Activated CD8-positive, alpha-beta memory T cell treated with anti-CD3 and anti-CD28 coated beads for 48 hours (primary cell): ENCODE measurements at regions not wholly inside any gene's neighbourhood (a gene's known extent, or its start where the extent isn't known, plus 50 kb on each side); places are given as distances from the start of the nearest gene placed in this dataset.

Experiments
- DNase-seq, 3 experiments: peaks; one replicate each; pipeline ENCODE4 v3.0.0-alpha.2; 2020; ENCODE audit warnings: low read depth in 2 of 3, low spot score in 2 of 3

DNA sequence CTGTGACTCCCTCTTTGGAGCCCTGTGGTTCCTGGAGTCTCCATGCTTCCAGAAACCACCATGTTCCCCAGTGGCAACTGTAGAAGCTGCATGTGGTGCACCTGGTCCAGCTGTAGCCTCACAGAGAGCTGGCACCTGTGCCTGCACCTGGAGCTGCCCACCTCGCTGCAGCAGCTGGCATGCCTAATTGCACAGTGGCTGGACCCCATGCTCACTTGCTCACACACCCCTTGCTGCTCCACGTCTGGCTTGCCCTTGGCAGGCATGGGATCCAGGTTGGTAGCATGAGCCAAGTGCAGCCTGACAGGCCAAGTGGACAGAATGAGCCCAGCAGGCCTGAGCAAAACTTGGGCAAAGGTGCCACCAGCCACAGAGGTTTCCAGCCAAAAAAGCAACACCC is 680.1 kb downstream of the MATN1 start:
- no peak for DNase-seq

DNA sequence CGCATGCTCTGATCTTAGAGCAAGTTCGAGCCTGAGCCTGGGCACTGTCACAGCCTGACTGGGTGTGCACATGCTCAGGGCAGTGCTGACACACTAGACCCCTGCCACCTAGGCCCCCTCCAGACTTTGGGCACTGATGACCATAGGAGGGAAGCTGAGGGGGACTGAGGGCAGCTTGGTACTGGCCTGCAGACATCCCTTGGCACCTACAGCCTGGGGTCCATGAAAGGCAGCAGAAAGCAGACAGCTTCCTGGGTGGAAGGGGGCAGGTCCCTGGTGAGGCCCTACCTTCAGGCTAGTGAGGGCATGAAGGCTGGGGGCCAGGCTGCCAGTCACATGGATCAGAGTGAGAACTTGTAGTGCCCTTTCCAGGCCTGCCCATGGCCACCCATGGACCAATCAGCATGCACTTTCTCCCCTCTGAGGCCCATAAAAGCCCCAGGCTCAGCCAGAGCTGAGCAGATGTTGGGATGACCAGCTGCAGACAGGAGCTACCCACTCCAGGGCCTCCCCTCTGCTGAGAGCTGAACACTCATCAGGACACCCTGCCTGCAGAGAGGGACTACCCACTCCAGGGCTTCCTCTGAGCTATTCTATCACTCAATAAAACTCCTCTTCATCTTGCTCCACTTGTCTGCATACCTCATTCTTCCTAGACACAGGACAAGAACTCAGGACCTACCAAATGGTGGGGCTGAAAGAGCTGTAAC is 680.8 kb downstream of the MATN1 start:
- no peak for DNase-seq

DNA sequence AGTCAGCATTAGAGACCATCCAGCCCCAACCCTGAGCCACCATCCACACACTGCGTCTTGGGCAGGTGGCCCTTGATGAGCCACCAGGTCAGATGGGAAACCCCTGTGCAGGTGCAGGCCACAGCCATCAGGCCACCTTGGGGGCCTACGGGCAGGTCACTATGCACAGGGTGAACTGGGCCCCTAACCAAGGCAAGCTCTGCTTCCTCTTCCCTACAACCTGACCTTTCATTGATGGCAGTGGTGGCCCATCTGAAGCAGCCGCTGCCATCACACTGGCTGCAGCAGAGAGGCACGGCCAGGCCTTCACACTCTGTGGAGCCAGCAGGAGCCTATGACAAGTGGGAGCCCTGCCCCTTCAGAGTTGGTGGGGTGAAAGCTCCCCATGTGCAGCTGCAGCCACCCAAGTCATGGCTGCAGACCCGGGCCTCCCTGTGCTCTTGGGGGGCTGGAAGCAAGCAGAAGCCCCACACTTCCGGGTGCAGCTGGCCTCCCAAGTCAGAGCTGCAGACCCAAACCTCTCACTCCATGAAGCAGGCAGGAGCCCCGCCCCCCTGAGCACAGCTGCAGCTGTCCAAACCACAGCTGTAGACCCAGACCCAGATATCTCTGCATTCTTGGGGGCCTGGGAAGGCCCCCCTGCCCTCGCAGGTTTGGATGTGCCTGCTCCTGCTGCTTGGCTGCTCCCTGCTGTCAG is 681.5 kb downstream of the MATN1 start:
- no peak for DNase-seq

DNA sequence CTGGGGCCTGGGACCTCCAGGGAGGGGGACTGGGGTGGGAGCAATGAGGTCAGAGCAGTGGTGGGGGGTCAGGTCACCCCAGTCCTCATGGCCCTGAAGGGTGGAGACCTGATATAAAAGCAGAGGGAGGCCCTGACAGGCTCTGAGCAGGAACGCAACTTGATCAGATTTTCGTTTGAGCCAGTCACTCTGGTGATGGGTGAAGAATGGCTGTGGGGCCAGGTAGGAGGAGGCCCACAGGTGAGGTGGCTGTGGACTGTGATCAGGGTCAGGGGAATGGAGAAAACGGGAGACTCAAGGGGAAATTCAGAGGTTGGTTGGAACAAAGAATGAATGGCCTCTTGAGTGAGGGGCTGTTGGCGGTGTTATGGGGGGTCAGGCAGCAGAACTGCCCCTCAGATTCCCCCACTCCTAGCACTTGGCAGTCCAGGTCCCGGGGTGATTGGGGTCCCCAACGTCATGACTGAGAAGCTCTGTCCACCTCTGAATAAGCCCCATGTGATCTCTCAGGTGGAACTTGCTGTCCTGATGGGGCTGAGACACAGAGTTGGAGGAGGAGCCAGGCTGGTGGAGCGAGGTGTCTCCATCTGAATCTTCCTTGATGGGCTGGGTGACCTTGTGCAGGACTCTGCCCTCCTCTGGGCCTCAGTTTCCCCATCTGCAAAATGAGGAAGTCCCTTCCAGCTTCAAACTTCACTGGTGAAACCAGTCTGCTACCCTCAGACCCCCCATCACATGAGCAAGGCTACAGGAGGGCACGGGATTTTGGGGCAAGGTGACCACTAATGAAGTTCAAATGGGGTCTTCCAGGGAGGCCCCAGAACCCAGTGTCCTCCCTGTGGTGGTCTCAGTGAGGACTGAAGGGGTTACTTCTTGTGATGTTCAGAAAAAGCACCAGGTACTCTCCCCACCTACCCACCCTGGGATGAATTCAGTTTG is 683.0 kb downstream of the MATN1 start:
- no peak for DNase-seq

DNA sequence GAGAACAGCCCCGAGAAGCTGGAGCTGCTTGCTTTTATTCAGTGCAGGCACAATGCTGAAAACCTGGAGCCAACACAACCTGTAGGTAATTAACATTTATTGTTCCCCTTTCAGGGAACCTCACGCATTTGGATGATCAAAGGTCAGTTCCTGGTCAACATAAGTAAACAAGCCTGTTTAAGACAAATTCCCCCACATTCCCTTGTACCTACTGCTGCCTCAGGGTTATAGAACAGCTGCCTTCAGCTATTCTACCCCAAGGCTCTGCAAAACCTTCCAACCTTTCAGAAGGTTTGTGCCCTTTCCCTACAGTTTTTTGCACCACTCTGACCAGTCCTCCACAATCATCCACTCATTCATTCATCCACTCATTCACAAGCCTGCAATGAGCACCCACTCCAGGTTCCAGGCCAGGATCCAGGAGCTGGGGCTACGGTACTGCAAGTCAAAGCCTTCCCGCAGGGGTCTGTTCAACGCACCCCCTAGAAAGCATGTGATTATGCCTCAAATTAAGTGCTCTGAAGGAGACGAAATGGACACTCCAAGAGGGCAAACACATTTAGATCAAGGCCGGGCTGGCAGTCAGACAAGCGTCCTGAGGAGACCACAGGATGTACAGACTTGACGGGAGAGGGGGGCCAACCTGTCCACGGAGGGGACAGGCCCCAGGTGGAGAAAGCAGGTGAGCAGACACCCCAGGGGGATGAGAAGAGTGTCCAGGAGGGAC is 683.9 kb downstream of the MATN1 start:
- no peak for DNase-seq

DNA sequence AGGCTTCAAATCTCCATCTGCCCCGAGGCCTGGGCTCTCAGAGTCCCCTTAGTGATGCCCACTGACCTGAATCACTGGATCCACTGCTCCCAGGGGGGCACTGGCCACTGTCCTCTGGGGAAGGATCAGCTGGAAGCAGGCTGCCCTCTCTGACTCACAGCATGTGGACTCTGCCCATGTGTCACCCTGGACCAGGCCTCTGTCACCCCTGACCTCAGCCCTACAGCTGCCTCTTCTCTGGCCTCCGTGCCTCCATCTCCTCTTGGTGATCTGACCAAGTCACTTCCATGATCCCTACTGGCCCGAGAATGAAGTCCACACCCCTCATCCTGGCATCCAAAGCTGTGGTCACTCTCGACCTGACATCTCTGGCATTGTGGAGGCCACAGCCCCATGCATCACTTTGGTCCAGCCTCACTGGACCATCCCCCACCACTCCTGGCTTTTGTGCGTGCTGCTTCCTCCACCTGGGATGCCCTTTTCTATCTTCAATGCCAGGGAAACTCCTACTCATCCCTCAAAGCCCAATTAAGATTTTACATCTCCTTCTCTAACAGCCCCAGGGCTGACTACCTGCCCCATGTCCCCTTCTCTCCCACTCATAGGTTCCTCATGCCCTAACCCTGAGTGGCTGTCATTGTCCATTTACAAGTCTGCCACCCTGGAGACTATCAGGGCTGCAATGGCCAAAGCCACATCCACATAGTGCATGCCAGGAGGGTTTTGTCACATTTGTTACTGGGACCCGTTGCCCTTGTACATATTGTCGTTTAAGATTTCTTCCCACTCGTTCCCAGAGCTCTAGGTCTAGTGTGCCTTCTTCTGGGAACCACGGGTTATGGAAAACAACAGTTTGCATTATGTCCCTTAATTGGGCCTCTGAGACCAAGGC is 685.0 kb downstream of the MATN1 start:
- no peak for DNase-seq

DNA sequence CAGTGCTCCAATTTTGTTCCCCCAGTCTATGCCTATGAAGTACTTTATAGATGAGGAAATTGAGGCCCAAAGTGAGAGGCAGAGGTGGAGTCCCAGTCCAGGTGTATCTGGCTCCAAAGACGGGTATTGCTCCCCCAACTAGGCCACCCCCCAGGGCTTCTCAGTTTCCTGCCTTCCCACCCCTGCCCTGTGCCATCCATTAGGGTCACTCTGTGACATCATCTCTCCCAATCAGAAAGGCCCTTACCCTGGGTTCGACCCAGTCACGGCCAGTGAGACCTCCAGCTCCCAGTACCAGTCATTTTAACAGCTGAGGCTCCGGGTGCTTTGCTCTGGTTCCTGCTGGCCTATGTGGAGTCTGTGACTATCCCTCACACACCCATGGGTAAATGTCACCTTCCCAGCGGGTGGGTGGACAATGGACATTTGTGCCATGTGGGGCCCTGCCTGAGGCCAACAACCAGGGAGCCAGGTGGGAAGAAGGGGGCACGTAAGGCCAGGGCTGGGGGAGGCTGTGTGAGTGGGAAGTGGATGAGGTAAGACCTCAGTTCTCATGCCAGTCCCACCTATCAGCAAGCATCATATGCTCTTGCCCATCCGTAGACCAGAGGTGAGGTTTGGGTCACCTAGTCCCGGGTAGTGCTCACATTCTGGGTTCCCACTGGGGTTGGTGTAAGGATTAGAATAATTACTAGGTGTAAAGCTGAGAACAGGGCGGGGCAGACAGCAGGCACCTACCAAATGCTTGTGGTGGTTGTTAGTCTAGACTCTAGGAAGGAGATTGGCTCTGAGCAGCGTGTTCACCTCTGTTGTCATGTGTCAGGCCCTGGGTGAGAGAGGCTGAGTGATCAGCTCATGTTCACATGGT is 685.9 kb downstream of the MATN1 start:
- no peak for DNase-seq

DNA sequence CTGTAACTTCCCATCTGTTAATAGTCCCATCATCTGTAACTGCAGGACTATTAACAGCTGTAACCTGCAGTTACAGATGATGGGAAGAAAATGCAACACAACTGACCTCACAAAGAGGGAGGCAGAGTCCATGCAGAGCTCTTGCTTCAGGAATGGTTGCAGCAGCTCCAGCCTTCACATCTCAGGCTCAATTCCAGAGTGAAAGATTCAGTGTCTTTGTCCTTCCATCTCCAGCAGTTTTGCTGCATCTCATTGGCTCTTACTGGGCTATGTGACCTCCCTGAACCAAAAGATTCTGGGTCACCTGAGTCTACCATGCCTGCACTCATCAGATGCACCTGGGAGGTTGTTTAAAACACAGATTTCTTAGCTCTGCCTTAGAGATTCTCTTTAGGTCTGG is 686.7 kb downstream of the MATN1 start:
- DNase-seq: no peak

DNA sequence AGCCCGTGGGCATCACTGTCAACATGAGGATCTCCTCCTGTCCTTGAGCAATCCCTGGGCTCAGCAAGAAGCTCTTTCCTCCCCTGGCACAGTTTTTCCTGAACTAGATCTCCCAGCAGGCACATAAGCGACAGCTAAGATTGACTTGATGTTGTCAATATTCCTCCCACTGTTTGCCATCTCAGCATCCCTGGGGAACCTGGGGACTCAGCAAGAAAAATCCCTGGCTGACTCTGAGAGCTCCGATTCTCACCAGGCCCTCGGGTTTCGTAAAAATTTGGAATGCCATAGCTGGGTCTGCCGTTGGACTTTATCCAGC is 687.2 kb downstream of the MATN1 start:
- no peak for DNase-seq

DNA sequence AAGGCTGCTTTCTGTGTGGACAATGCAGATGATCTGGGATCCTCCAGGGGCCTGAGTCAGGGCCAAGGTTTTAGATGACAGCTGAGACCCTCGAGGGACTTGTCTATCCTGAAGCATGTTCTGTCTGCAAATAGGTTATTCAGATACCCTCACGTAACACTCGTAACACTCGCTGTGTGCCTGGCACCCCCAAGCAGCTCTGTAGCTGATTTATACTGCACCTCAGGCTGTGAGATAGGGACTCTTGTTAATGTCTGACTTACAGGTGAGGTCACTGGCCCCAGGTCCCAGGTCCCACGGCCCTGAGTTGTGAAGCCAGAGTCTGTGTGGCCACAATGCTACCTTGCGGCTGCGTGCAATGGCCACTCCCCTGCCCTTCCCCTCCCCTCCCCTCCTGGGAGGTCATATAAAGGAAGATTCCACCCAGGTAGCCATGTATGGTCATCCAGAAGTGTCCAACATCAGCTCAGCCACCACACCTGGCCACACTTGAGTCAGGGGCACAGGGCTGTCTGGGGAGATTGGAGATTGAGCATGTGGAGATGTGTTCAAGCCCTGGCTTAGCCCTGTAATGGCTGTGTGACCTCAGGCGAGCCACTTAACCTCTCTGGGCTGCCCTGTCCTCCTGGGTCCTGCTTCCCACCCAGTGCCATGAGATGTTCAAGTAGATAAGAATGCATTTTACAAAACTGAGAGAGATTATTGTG is 687.7 kb downstream of the MATN1 start:
- DNase-seq: no peak

DNA sequence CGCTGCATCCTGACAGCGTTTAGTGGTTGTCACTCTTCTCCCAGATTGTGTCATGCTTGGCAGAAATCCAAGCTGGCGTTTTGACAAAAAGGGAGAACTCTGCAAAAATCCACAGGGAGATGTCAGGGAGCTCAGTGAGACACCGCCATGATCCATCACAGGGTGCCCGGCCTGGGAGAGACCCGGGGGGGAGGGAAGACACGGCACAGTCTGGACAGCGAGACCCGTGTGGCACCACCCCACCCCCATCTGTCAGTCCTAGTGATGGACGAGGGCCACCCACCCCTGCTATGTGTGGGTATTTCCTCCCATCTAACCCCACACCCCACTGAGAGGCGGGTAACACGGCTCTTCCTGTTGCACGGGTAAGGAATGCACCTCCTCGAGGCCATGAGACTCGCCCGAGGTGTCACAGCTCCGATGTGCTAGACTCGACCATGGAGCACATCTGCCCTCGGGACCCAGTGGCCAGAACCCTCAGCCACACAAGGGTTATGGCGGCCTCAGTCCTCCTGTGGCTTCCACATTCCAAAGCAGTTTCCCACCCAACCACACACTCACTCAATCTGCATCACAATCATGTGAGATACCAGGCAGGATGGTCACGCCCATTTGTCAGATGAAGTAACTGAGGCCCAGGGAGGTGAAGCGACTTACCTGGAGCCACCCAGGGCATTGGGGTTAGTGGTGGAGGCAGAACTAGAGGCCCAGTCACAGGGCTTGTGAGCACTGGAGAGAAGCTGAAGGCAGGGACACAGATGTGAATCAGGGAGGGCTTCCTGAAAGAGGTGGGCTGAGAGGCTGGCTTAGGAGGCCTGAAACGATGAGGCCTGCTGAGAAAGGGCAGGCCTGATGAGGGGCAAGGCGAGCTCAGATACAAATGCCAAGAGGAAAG is 688.5 kb downstream of the MATN1 start:
- no peak for DNase-seq

DNA sequence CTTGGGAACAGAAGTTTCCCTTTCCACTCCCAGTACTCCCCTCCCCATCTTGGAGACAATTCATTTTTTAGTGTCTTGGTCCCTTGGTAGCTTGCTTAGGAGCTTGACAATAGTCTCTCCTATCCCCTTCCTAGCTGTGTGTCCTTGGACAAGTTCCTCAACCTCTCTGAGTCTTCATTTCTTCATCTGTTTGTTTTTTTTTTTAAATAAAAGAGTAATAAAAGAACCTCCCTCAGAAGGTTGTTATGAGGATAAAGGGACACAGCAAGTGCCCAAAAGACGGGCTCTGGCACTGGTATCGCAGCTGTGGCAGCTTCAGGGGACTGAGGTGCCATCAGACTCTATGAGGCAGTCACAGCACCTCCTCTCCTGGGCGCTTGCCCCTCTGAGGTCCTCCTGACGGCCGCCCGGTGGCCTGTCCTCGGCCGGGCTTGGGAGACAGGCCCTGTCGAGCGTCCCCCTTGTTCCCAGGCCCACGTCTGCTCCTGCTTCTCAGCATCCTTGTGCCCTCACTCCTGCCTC is 689.2 kb downstream of the MATN1 start:
- no peak for DNase-seq

DNA sequence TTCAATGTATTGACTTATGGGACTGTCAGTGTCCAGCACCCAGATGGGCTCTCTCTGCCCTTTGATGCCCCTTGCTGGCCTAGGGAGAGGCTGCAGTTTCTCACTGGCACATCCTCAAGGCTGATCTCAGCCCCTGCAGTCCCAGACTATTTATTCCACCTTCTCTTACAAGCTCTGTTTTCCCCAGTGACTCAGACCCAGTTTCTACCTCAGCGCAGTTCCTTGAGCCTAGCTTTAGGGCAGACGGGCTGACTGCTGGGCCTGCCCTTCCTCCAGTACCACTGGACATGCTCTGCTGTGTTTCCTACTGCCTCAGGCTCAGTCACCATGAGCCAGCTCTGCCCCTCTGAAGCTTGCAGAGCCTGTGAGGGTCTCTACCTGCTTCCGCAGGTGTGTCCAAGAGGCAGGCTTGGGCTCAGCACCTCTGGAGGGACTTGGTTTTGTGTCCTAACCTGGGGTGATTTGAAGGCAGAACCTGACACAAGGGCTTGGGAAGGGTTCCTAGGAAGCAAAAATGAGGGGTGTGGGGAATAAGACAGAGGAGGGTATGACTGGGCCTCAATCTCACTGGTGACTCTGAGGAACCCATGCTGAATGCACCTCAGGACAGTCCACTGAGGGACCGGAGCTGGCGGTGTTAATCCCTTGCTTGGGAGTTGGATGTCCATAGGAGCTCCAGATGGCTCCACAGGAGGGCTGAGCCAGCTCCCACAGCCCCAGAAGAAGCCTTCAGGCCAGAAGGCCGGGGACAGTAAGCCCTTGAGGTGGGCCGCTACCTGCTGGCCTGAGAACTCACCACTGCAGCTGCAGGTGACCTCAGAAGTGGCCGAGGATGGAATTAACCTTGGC is 689.9 kb downstream of the MATN1 start:
- DNase-seq: no peak

DNA sequence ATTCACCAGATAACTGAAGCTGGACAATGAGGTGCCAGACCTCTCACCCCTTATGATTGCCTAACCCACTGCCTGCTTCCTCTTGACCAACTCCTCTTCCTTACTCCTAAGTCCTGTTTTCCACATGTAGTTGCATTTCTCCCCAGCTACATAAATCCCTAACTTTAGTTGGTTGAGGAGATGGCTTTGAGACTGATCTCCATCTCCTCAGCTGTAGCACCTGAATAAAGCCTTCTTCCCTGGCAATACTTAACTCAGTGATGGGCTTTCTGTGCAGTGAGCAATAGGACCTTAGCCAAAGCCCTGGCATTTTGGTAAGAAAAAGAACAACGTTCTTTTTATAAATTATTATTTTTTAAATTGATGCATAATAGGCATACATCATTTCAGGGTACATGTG is 691.1 kb downstream of the MATN1 start:
- DNase-seq: no peak

DNA sequence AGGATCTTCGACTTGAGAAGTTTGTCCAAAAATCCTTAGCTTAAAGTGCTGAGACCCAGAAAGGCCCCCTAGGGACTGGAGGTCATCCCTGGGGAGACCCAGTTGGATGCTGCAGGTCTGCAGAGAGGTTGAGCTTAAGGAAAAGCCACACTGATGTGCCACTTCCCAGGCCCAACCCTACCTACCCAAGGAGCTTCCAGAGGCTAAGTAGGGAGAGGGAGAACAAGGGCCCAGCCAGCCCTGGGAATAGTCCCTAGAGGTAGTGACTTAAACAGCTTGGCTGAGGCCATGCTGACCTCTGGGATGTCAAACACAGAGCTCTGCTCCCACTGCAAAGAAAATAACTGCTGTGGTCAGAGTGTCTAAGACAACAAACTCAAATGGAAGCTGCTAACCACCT is 693.7 kb downstream of the MATN1 start:
- no peak for DNase-seq

DNA sequence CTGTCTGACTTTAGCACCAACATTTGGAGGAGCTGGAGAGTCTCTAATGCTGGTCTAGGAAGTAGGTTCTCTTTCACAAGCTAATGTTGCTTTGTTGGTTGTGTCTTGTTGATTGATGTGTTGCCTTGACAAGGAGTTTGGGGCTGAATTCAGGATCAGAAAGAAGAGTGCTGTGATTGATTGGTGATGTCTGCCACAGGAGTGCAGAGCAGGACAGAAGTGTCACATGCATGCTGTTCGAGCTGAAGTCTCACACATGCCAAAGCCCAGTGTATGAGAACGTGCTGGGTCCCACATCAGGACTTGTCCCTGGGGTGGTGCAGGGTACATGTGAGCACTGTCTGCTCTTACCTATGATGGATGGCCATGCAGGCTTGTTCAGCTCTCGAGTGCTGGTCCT is 694.4 kb downstream of the MATN1 start:
- no peak for DNase-seq

DNA sequence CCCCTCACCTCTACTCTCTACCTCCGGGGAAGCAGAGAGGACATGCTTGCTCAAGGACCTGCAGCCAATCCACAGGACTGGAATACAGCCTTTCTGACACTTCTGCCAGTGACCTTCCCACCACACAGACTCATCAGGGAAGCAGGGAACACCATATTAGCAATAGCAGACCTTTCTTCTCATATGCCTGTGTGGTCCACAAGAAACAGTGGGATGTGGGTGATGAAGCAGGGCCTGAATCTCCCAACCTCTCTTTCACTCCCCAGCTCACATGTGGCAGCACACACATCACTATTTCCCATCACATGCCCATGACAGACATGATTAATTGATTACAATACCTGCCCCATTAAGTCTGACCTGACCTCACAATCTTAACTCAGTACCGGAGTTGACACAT is 695.1 kb downstream of the MATN1 start:
- DNase-seq: no peak
